ENCODE measurements at regions not wholly inside any gene's neighbourhood (a gene's known extent, or its start where the extent isn't known, plus 50 kb on each side); places are given as distances from the start of the nearest gene placed in this dataset.

GRCh38 chr2:128978212-128978611 is 659.5 kb upstream of the HS6ST1 start:
- no peak for TF ChIP-seq CTCF (IDR thresholded peaks at IDR 0.05; ENCODE audit: unreplicated experiment)
- Mint-ChIP-seq H3K4me1 (ENCODE audit: low read depth) (peaks cover 5% of the 10 kb centered on the region), H3K9me3 (ENCODE audit: low read depth) (no peaks in the 10 kb centered on the region), H3K36me3 (ENCODE audit: insufficient read depth) (no peaks in the 10 kb centered on the region), H3K27me3 (no peaks in the 10 kb centered on the region), H3K27ac (peak overlapping the region; percentile 81), H3K4me3 (ENCODE audit: low read depth) (no peak overlapping the region)
- DNase-seq (ENCODE audit: low spot score, unreplicated experiment) = no peak

GRCh38 chr2:128979182-128979581 is 660.5 kb upstream of the HS6ST1 start:
- Mint-ChIP-seq H3K4me1 (ENCODE audit: low read depth) (peaks cover 5% of the 10 kb centered on the region), H3K9me3 (ENCODE audit: low read depth) (no peaks in the 10 kb centered on the region), H3K27me3 (no peaks in the 10 kb centered on the region), H3K27ac (no peak overlapping the region), H3K36me3 (ENCODE audit: insufficient read depth) (no peaks in the 10 kb centered on the region), H3K4me3 (ENCODE audit: low read depth) (no peak overlapping the region)
- no peak for DNase-seq (ENCODE audit: low spot score, unreplicated experiment)
- TF ChIP-seq CTCF (IDR thresholded peaks at IDR 0.05; ENCODE audit: unreplicated experiment) = peak; percentile 10

- no peak for TF ChIP-seq CTCF (IDR thresholded peaks at IDR 0.05; ENCODE audit: unreplicated experiment)
- Mint-ChIP-seq H3K4me1 (ENCODE audit: low read depth) (peaks cover 5% of the 10 kb centered on the region), H3K27me3 (no peaks in the 10 kb centered on the region), H3K4me3 (ENCODE audit: low read depth) (no peak overlapping the region), H3K27ac (no peak overlapping the region), H3K9me3 (ENCODE audit: low read depth) (no peaks in the 10 kb centered on the region), H3K36me3 (ENCODE audit: insufficient read depth) (no peaks in the 10 kb centered on the region)
- DNase-seq (ENCODE audit: low spot score, unreplicated experiment) = no peak
Observed at GRCh38 chr2:128980475-128980874, 661.8 kb upstream of the HS6ST1 start.

- Mint-ChIP-seq H3K27me3 (no peaks in the 10 kb centered on the region), H3K4me3 (ENCODE audit: low read depth) (no peak overlapping the region), H3K9me3 (ENCODE audit: low read depth) (no peaks in the 10 kb centered on the region), H3K4me1 (ENCODE audit: low read depth) (peaks cover 11% of the 10 kb centered on the region), H3K36me3 (ENCODE audit: insufficient read depth) (no peaks in the 10 kb centered on the region), H3K27ac (no peak overlapping the region)
- no peak for TF ChIP-seq CTCF (IDR thresholded peaks at IDR 0.05; ENCODE audit: unreplicated experiment)
- DNase-seq (ENCODE audit: low spot score, unreplicated experiment) = no peak
Observed at GRCh38 chr2:128981353-128981752, 662.7 kb upstream of the HS6ST1 start.

- Mint-ChIP-seq H3K4me1 (ENCODE audit: low read depth) (peaks cover 17% of the 10 kb centered on the region), H3K27me3 (no peaks in the 10 kb centered on the region), H3K4me3 (ENCODE audit: low read depth) (no peak overlapping the region), H3K9me3 (ENCODE audit: low read depth) (no peaks in the 10 kb centered on the region), H3K27ac (no peak overlapping the region), H3K36me3 (ENCODE audit: insufficient read depth) (no peaks in the 10 kb centered on the region)
- TF ChIP-seq CTCF (IDR thresholded peaks at IDR 0.05; ENCODE audit: unreplicated experiment) = no peak
- no peak for DNase-seq (ENCODE audit: low spot score, unreplicated experiment)
Observed at GRCh38 chr2:128982001-128982400, 663.3 kb upstream of the HS6ST1 start.
